Activated CD4-positive, alpha-beta memory T cell treated with anti-CD3 and anti-CD28 coated beads, Interleukin-2, amount 10 ng/mL, durations not matched to agents 7 days and 5 days (primary cell): ENCODE measurements at regions not wholly inside any gene's neighbourhood (a gene's known extent, or its start where the extent isn't known, plus 50 kb on each side); places are given as distances from the start of the nearest gene placed in this dataset.

Experiments
- CTCF ChIA-PET: fragments of 350-600 bp; sonication (Branson Sonifier 250); formaldehyde crosslinking; loops from one replicate; lab custom pipeline; 2021; ENCODE audit warnings: antibody characterized with exemption, inconsistent platforms; lab: Charles Lee
- POLR2A ChIA-PET: fragments of 350-600 bp; sonication (Branson Sonifier 250); formaldehyde crosslinking; loops from one replicate; lab custom pipeline; 2021; ENCODE audit warnings: antibody characterized with exemption; lab: Charles Lee
- DNase-seq: peaks from one replicate; pipeline ENCODE4 v3.0.0-alpha.2; 2020
- H3K27ac Mint-ChIP-seq: one replicate; pipeline ENCODE4 v1.8.0; 2021; ENCODE audit warnings: mild to moderate bottlenecking, mixed read lengths
- H3K27me3 Mint-ChIP-seq: one replicate; pipeline ENCODE4 v1.8.0; 2021; ENCODE audit warnings: mixed read lengths
- H3K36me3 Mint-ChIP-seq: one replicate; pipeline ENCODE4 v1.8.0; 2021; ENCODE audit warnings: low read depth, mixed read lengths
- H3K4me1 Mint-ChIP-seq: one replicate; pipeline ENCODE4 v1.8.0; 2021; ENCODE audit warnings: mixed read lengths
- H3K4me3 Mint-ChIP-seq: one replicate; pipeline ENCODE4 v1.8.0; 2021; ENCODE audit warnings: mild to moderate bottlenecking, mixed read lengths
- H3K9me3 Mint-ChIP-seq: one replicate; pipeline ENCODE4 v1.8.0; 2021; ENCODE audit warnings: mixed read lengths

DNA sequence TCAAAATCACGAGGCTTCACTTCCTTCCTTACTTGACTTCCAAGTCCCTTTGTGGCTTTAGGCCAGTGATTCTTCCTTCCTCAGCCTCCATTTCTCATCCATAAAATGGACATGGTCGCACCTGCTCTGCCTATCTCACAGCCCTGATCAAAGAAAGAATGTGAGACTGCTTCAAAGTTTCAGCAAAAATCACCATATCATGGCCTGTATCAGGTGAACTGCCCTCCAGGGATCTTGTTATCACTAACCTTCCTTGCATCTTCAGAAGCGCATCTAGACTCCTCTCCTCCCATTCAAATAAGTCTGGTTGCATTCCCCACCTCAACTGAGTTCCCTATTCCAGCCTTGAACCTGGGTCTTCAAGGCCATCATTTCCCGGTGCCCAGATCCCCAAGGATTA lies 96.5 kb downstream of the TTC32 start:
- no peak for DNase-seq
- H3K4me1 Mint-ChIP-seq = no peaks in the 10 kb centered on the region
- H3K27ac Mint-ChIP-seq = no peak overlapping the region
- peaks cover 2% of the 10 kb centered on the region for H3K27me3 Mint-ChIP-seq
- H3K4me3 Mint-ChIP-seq = no peak overlapping the region
- CTCF ChIA-PET = no interaction called here
- POLR2A ChIA-PET = no interaction called here
- H3K9me3 Mint-ChIP-seq = no peaks in the 10 kb centered on the region
- H3K36me3 Mint-ChIP-seq = no peaks in the 10 kb centered on the region

DNA sequence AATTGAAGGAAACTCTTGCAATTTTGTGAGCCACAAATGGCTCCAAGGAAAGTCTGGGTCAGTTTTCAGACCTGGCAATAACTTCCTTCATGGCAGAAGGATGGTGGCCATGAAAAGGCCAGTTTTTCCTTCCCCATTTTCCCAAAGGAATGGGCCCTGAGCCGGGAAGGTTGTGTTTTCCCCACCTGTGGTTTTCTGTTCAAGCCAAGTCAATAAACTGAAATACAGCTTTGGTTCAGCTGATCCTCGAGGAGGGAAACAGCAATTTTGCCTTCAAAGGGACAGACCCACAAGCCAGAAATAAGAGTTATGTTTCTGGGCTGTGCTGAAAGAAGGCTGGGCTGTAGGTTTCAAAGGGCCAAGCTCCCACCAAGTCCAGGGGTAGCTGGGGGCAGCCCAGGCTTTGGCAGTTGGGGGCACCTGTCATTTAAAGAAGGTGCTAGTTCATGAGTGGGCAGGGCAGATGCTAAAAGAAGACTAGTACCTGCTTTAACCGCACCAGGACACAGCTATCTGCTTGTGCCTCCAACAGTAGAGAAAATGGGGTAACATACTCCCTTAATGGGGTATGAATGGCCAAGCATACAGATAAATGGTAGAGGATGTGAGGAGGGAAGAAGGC lies 97.0 kb downstream of the TTC32 start:
- no peak overlapping the region for H3K4me3 Mint-ChIP-seq
- no peaks in the 10 kb centered on the region for H3K9me3 Mint-ChIP-seq
- no peak overlapping the region for H3K27ac Mint-ChIP-seq
- ChIA-PET POLR2A (no interaction called here), CTCF (no interaction called here)
- H3K4me1 Mint-ChIP-seq = no peaks in the 10 kb centered on the region
- no peak for DNase-seq
- peaks cover 2% of the 10 kb centered on the region for H3K27me3 Mint-ChIP-seq
- no peaks in the 10 kb centered on the region for H3K36me3 Mint-ChIP-seq

DNA sequence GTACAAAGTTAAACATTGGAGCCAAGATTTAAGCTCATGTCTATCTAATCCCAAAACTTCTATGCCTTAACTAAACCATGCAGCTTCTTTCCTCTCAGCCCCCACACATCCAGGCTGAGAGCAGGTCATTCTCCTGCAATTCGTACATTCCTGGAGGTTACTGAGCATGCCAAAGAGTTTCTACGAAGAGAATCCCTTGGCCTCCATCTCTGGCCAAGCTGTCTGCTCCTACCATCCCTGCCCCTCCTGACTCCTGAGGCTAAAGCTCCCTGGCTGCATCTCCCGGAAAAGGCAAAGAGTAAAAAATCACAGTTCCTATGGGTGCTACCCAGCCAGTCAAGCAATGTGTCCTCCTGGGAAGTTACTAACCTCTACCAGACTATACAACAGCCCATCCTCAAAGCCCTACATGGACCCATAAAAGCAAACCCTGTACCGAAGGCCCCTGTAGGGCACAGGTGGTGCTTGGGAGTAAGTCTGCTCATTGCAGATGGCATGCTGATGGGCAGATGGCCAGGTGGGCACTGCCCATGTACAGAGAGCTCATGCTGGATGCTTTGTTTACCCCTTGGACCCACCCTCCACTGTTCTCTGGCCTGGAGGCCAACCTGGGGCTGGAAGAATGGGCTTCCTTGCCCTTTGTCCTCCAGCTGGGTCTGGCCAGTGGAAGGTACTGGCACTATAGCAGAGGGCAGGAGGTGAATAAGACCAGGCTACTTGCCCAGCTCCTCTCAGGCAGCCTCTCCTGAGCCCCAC lies 99.5 kb downstream of the TTC32 start:
- Mint-ChIP-seq H3K27me3 (peaks cover 2% of the 10 kb centered on the region), H3K27ac (no peak overlapping the region), H3K4me3 (no peak overlapping the region), H3K36me3 (no peaks in the 10 kb centered on the region), H3K4me1 (no peaks in the 10 kb centered on the region), H3K9me3 (no peaks in the 10 kb centered on the region)
- POLR2A ChIA-PET = no interaction called here
- CTCF ChIA-PET = no interaction called here
- no peak for DNase-seq

DNA sequence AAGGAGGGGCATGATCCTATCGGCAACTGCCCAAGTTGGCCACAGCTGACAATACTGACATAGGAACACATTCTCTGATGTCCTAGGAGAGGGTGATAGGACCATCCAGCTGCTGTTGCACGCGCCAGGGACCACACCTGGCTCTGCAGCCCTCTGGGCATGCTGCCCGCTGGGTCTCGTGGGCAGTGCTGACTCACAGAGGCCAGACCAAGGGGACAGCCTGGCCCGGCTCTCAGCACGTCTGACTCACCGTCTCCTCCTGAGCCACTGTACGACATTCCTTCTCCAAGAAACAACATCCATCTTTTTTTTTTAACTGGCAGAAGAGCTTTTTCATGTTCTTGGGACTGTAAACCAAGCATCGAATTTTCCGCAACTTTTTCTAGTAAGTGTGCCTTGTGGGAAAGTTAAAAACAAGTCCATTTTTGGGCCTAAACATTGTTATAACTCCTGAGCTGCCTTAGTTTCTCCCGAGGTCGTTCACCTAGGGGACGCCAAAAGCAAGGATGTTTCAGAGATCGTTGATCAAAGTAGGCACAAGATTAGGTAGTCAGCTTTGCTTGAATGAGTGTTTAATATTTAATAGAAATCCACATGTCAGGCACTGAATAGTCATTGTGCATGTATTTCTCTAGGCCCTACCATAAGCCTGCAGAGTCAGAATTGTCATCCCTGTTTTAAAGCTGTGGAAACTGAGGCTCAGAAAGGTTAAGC lies 100.3 kb downstream of the TTC32 start:
- H3K4me3 Mint-ChIP-seq = no peak overlapping the region
- ChIA-PET POLR2A (no interaction called here), CTCF (no interaction called here)
- H3K27me3 Mint-ChIP-seq = peaks cover 2% of the 10 kb centered on the region
- no peak overlapping the region for H3K27ac Mint-ChIP-seq
- no peak for DNase-seq
- H3K4me1 Mint-ChIP-seq = no peaks in the 10 kb centered on the region
- no peaks in the 10 kb centered on the region for H3K9me3 Mint-ChIP-seq
- H3K36me3 Mint-ChIP-seq = no peaks in the 10 kb centered on the region

DNA sequence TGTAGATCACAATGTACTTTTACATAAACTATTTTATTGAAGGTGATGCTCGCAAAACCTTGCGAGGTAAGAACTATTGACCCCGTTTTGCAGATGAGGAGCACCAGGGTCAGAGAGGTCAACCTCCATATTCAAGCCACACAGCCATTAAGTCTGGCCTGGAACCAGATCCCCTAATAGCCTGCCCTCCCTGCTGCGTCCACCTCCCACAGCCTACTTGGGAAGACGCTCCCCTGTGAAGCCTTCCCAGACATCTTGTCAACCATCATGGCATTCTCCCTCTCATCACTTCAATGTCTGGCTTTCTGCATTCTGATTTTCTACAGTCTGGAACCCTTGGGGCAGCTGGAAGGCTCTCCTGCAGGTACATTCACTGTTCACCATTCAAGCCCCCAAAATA lies 101.0 kb downstream of the TTC32 start:
- Mint-ChIP-seq H3K9me3 (no peaks in the 10 kb centered on the region), H3K27me3 (peaks cover 2% of the 10 kb centered on the region), H3K27ac (no peak overlapping the region), H3K4me1 (no peaks in the 10 kb centered on the region), H3K4me3 (no peak overlapping the region), H3K36me3 (no peaks in the 10 kb centered on the region)
- CTCF ChIA-PET = no interaction called here
- no peak for DNase-seq
- POLR2A ChIA-PET = no interaction called here

DNA sequence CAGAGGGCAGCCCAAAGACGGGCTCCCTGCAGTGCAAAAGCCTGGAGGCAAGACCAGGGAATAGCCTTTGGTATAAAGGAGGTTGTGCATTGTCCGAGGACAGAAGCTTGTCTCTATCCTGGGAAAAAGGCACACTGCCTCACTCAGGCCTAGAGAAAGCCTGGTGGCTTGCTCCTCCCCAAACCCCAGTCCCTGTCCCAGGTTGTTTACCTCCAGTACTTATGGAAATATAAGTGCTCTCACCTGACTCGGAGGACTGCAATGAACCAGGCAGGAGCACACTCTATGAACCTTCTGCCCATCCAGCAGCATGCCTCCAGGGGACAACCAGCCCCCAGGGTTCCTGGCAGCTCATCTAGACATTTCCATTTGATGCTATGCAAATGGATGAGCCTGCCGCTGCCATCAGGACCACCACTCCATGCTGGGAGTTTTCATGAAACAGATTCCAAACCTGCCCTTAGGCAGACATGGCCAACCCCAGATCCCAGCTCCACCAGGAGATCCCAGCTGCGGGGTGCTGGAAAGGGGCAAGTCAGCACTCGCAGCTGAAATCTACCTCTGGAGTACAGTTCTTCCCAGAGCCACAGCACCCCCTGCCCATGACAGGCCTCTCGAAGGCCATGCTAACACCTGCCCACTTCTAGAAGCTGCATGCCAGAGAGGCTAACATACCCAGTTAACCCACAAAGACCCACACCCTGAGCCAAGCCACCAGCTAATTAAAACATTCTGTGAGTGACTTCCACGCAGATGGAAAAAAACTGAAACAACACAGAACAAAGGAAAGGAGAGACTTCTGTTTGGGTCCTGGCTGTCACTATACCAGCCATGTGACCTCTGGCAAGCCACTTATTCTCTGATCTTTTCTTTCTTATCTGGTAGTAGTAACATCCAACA lies 101.7 kb downstream of the TTC32 start:
- Mint-ChIP-seq H3K27me3 (peaks cover 2% of the 10 kb centered on the region), H3K4me1 (no peaks in the 10 kb centered on the region), H3K36me3 (no peaks in the 10 kb centered on the region), H3K4me3 (no peak overlapping the region), H3K9me3 (no peaks in the 10 kb centered on the region), H3K27ac (no peak overlapping the region)
- ChIA-PET CTCF (no interaction called here), POLR2A (no interaction called here)
- no peak for DNase-seq

DNA sequence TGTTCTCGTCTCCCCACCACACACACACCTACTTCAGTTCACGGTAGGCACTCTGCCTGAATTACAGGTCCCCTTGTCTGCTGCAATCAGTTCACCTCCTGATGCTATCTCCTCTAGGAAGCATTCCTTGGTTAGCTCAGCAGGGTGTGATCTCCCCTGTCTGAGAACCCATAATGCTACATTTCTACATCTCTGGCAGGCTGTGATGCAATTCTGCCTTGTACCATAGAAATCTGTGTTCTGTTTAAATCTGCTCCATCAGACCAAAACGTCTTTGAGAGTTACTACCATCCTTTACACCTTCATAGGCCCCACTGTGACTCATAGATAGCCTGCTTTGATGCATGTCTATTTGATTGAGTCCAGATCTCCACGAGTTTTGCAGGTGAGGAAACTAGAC lies 103.9 kb downstream of the TTC32 start:
- Mint-ChIP-seq H3K4me1 (no peaks in the 10 kb centered on the region), H3K9me3 (no peaks in the 10 kb centered on the region), H3K4me3 (no peak overlapping the region), H3K36me3 (no peaks in the 10 kb centered on the region), H3K27ac (no peak overlapping the region), H3K27me3 (no peaks in the 10 kb centered on the region)
- POLR2A ChIA-PET = no interaction called here
- CTCF ChIA-PET = no interaction called here
- DNase-seq = no peak

DNA sequence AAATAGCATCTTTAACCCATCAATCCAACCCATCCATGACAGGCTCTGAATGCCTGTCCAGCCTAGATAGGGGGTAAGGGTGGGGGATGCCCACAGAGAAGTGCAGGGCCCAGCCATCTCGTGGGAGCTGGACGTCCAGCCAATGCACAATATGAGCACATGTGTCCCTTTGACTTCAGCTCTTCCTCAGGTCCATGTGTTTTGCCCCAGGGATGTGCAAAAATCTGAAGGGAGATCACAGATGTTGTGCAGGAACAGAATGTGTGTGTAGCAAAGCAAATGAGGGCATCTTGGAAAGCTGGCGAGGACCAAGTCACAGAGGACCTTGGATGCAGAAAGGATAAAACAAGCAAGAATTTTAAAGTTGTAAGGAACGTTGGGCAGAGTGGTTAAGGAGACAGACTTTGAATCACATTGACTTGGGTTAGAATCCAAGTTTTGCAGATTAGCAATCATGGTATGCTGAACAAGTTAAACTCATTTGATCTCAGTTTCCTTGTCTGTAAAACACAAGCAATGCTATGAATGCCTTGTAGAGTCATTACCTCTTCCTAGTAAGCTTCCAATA lies 104.5 kb downstream of the TTC32 start:
- DNase-seq = no peak
- Mint-ChIP-seq H3K4me1 (no peaks in the 10 kb centered on the region), H3K4me3 (no peak overlapping the region), H3K36me3 (no peaks in the 10 kb centered on the region), H3K27ac (no peak overlapping the region), H3K9me3 (no peaks in the 10 kb centered on the region), H3K27me3 (no peaks in the 10 kb centered on the region)
- ChIA-PET CTCF (no interaction called here), POLR2A (no interaction called here)

DNA sequence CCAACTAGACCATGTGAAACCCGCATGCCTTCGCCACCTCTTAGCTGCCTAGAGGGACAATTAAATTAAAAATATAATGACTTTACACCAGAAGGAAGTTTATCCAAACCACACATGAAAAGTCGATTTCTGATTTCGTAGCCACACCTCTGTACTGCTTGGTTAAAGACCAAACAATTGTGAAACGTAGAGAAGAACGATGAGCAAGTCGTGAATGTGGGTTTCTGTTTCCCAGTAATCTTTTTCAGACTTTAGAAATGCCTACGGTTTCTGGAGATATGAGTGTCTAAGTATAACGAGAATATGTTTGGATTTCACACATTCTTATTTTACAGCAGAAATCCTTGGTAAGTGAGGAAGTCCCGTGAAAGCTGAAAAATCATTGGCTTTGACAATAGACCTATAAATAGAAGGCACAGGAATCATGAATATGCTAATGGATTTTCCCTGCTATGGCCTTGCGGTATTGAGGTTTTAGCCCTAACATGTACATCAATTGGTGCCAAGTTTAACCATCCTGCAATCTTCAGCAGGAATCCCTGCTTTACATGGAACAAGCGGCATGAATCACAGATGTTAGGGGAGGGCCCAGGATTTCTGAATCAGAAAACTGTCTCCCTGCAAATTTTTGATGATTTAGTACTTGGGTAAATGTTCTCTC lies 105.6 kb downstream of the TTC32 start:
- Mint-ChIP-seq H3K4me1 (no peaks in the 10 kb centered on the region), H3K36me3 (no peaks in the 10 kb centered on the region), H3K9me3 (no peaks in the 10 kb centered on the region), H3K27me3 (no peaks in the 10 kb centered on the region), H3K27ac (no peak overlapping the region), H3K4me3 (no peak overlapping the region)
- DNase-seq = no peak
- CTCF ChIA-PET = interaction anchor here (0.8 kb wide), 1 partner anchor 10 kb away, joined by 4 read pairs; no protein-coding TSS in a partner anchor
- POLR2A ChIA-PET = no interaction called here

DNA sequence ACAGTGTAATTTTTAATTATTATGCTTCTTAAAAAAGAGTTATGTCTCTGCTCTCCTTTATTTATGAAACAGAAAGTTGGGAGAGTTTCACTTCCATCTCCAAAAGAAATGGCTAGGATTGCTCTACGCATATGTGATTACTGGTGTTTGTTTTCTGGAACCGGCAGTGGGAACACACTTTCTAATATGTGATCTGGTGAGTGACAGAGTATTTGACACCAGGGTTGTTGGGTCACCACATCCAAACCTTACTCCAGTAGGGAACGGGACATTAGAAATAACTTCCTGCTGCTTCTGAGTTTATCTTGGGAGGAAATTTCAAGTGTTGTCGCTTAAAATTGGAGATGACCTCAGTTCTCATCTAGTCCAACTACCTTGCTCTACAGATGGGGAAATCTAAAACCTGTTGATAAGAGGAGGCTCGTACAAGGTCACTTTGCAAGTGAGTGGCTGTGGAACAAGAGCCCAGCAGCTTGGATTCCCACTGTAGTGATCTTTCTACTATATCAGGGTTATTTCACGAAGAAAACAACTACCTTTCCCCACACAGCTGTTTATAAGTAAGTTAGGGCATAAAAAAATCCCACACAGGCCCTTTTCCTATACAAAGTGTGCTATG lies 108.5 kb downstream of the TTC32 start:
- Mint-ChIP-seq H3K36me3 (no peaks in the 10 kb centered on the region), H3K4me1 (no peaks in the 10 kb centered on the region), H3K9me3 (no peaks in the 10 kb centered on the region), H3K4me3 (no peak overlapping the region), H3K27ac (no peak overlapping the region), H3K27me3 (no peaks in the 10 kb centered on the region)
- POLR2A ChIA-PET = no interaction called here
- CTCF ChIA-PET = no interaction called here
- DNase-seq = no peak

DNA sequence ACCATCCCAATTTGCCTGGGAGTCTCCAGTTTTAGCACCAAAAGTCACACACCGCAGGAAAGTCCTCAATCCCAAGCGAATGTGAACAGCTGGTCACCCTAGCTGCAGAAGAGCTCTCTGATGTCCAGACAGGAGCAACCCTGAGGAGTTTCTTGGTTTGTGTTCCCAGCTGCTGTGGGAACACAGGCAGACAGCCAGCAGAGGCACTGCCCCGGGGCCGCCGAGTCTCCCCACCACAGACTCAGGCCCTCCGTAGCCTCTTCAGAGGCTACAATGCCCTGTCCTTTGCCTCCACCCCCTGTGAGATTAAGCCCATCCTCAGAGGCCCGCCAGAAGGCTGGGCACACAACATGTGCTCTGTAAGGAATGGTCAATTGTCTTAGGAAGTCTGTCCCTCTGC lies 111.5 kb downstream of the TTC32 start:
- Mint-ChIP-seq H3K4me1 (no peaks in the 10 kb centered on the region), H3K9me3 (no peaks in the 10 kb centered on the region), H3K27ac (no peak overlapping the region), H3K27me3 (no peaks in the 10 kb centered on the region), H3K4me3 (no peak overlapping the region), H3K36me3 (no peaks in the 10 kb centered on the region)
- CTCF ChIA-PET = no interaction called here
- DNase-seq = no peak
- POLR2A ChIA-PET = no interaction called here

DNA sequence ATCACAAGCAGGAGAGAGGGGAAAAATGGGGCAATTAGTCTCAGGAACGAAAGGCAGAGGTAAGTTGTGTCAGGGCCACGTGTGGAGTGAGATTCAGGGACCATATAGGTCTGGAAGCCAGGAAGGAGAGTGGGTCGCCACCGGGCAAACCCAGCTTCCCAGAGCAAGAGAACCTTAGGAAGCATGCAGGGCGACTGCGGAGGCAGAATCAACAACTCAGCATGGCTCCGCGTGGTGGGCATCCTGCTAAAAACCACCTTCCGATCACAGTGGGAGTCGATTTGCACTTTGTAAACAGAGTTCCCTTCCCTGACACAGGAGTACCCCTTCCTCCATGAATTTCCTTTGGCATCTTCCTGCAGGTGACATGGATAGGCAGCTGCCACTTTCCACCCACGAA lies 114.6 kb downstream of the TTC32 start:
- no peaks in the 10 kb centered on the region for H3K27me3 Mint-ChIP-seq
- ChIA-PET CTCF (no interaction called here), POLR2A (no interaction called here)
- H3K36me3 Mint-ChIP-seq = no peaks in the 10 kb centered on the region
- no peaks in the 10 kb centered on the region for H3K4me1 Mint-ChIP-seq
- no peaks in the 10 kb centered on the region for H3K9me3 Mint-ChIP-seq
- H3K4me3 Mint-ChIP-seq = no peak overlapping the region
- no peak for DNase-seq
- no peak overlapping the region for H3K27ac Mint-ChIP-seq
